Adrenal gland (tissue), 9 donors: ENCODE measurements at regions not wholly inside any gene's neighbourhood (a gene's known extent, or its start where the extent isn't known, plus 50 kb on each side); places are given as distances from the start of the nearest gene placed in this dataset.

Experiments
- DNase-seq, 7 donors: peaks; one replicate each; pipeline ENCODE4 v3.0.0-alpha.2; 2019 to 2020
- H3K27ac ChIP-seq, 5 donors: fragments of 200-600 bp; sonication (generic) in 4 of 5; 1 replicate in 3 of 5; 2 replicates in 2 of 5; pipeline versions ENCODE4 v1.5.1 to v1.8.0; 2016 to 2020; ENCODE audit warnings: mild to moderate bottlenecking in 1 of 5
- H3K27me3 ChIP-seq: fragments of 200-600 bp; 2 replicates; pipeline ENCODE4 v1.8.0; 2021
- H3K36me3 ChIP-seq, 2 donors: fragments of 200-600 bp; replicated peaks in 1 of 2; 1 replicate in 1 of 2; 2 replicates in 1 of 2; pipeline versions ENCODE4 v1.5.1 to v1.8.0; 2018 to 2022
- H3K4me1 ChIP-seq, 2 donors: fragments of 200-600 bp; replicated peaks in 1 of 2; 1 replicate in 1 of 2; 2 replicates in 1 of 2; pipeline versions ENCODE4 v1.5.1 to v1.8.0; 2018 to 2021
- H3K4me3 ChIP-seq, 4 donors: fragments of 200-600 bp; sonication (generic) in 3 of 4; one replicate each; pipeline ENCODE4 v1.5.1; 2016 to 2018
- H3K9me3 ChIP-seq, 3 donors: fragments of 200-600 bp; sonication (generic) in 1 of 3; replicated peaks in 1 of 3; 1 replicate in 2 of 3; 2 replicates in 1 of 3; pipeline versions ENCODE4 v1.5.1 to v1.8.0; 2016 to 2021
- CTCF ChIP-seq, 6 experiments: fragments of 450-650 bp in 4 of 6; fragments of 200-600 bp in 2 of 6; sonication (generic) in 1 of 6; IDR thresholded peaks; 1 replicate in 5 of 6; 2 replicates in 1 of 6; pipeline versions ENCODE4 v1.5.1 to v1.8.0; 2016 to 2021; ENCODE audit warnings: antibody characterized with exemption in 6 of 6, mild to moderate bottlenecking in 2 of 6, moderate library complexity in 1 of 6
- POLR2A ChIP-seq, 2 donors: fragments of 450-650 bp; IDR thresholded peaks; one replicate each; pipeline ENCODE4 v1.6.1; 2017; ENCODE audit warnings: antibody characterized with exemption in 2 of 2, mild to moderate bottlenecking in 2 of 2, moderate library complexity in 1 of 2
- WGBS, 4 donors: extraction: QIAGEN DNeasy Blood & Tissue Kit in 2 of 4; methylation state at CpG; one replicate each; pipeline versions ENCODE4 v1.1.5 to v1.1.7; 2013 to 2017; 5-methylcytosine and 5-hydroxymethylcytosine counted together
- intact Hi-C, 2 donors: fragments of 100-400 bp; cut with DNase I; formaldehyde crosslinking; loops; one replicate each; pipeline versions ENCODE4 v1.14.1 to v1.15.0; 2022 to 2023
- donor health status: healthy with polysubstance abuse.
- donor health status: Bipolar disorder and iron deficiency.
- donor health status: DM: yes; HTN: yes; CAD: no.
- donor health status: DM: no; HTN: no; CAD: no.
- donor health status: DM: no; HTN: no; CAD: no.

- WGBS, 4 donors: 74 to 87% (median 82%) methylated on average over 8 of the region's 8 CpGs
- no peak for TF ChIP-seq POLR2A (IDR thresholded peaks at IDR 0.05)
- TF ChIP-seq CTCF (IDR thresholded peaks at IDR 0.05): no peak
- H3K27ac ChIP-seq: no peak overlapping the region
- no peak overlapping the region for H3K4me3 ChIP-seq
- H3K36me3 ChIP-seq: no peaks in the 10 kb centered on the region
- no peaks in the 10 kb centered on the region for H3K27me3 ChIP-seq
- no peaks in the 10 kb centered on the region for H3K9me3 ChIP-seq
- no peak for DNase-seq
- intact Hi-C loops: no loop called here
- no peaks in the 10 kb centered on the region for H3K4me1 ChIP-seq
Observed at GRCh38 chr6:168221497-168222079, 98.0 kb downstream of the DACT2 start.

GRCh38 chr6:168221000-168221399, 98.6 kb downstream of the DACT2 start:
- 65 to 82% (median 79%) methylated on average over 5 of the region's 5 CpGs for WGBS, 4 donors
- no peaks in the 10 kb centered on the region for H3K36me3 ChIP-seq
- no peak overlapping the region for H3K27ac ChIP-seq
- no peaks in the 10 kb centered on the region for H3K9me3 ChIP-seq
- H3K27me3 ChIP-seq: no peaks in the 10 kb centered on the region
- H3K4me3 ChIP-seq: no peak overlapping the region
- intact Hi-C loops: no loop called here
- TF ChIP-seq CTCF (IDR thresholded peaks at IDR 0.05) (no peak), POLR2A (IDR thresholded peaks at IDR 0.05) (no peak)
- DNase-seq: no peak
- no peaks in the 10 kb centered on the region for H3K4me1 ChIP-seq

GRCh38 chr6:168219804-168220203, 99.8 kb downstream of the DACT2 start:
- H3K4me3 ChIP-seq: no peak overlapping the region
- no peak overlapping the region for H3K27ac ChIP-seq
- DNase-seq: no peak
- H3K4me1 ChIP-seq: no peaks in the 10 kb centered on the region
- WGBS, 4 donors: 72 to 92% (median 85%) methylated on average over 10 of the region's 10 CpGs
- intact Hi-C loops: no loop called here
- no peaks in the 10 kb centered on the region for H3K27me3 ChIP-seq
- H3K9me3 ChIP-seq: no peaks in the 10 kb centered on the region
- TF ChIP-seq CTCF (IDR thresholded peaks at IDR 0.05): no peak
- no peak for TF ChIP-seq POLR2A (IDR thresholded peaks at IDR 0.05)
- H3K36me3 ChIP-seq: no peaks in the 10 kb centered on the region

- WGBS, 4 donors: 58 to 75% (median 64%) methylated on average over 11 to 12 of the region's 12 CpGs
- Histone ChIP-seq H3K4me1 (no peaks in the 10 kb centered on the region), H3K27ac (no peak overlapping the region), H3K9me3 (no peaks in the 10 kb centered on the region), H3K4me3 (no peak overlapping the region), H3K27me3 (no peaks in the 10 kb centered on the region), H3K36me3 (no peaks in the 10 kb centered on the region)
- TF ChIP-seq POLR2A (IDR thresholded peaks at IDR 0.05): no peak
- TF ChIP-seq CTCF (IDR thresholded peaks at IDR 0.05): no peak
- no peak for DNase-seq
- intact Hi-C loops: no loop called here
Observed at GRCh38 chr6:168218785-168219566, 100.6 kb downstream of the DACT2 start.
